Lower lobe of right lung (tissue), 2 donors: ENCODE measurements at regions not wholly inside any gene's neighbourhood (a gene's known extent, or its start where the extent isn't known, plus 50 kb on each side); places are given as distances from the start of the nearest gene placed in this dataset.

ENCODE experiments used
- ATAC-seq, 2 donors: fragments of 200-7000 bp; cut with Tn5 transposase; one replicate each; pipeline ENCODE4 v1.9.1; 2020 to 2022; ENCODE audit warnings: mild to moderate bottlenecking in 2 of 2, moderate library complexity in 2 of 2
- DNase-seq: peaks from one replicate; pipeline ENCODE4 v3.0.0-alpha.2; 2020
- H3K27ac ChIP-seq: fragments of 200-600 bp; one replicate; pipeline ENCODE4 v1.8.0; 2022
- H3K27me3 ChIP-seq: fragments of 200-600 bp; one replicate; pipeline ENCODE4 v1.8.0; 2022; ENCODE audit warnings: low read depth
- H3K36me3 ChIP-seq: fragments of 200-600 bp; one replicate; pipeline ENCODE4 v1.8.0; 2022; ENCODE audit warnings: mild to moderate bottlenecking
- H3K4me1 ChIP-seq: fragments of 200-600 bp; one replicate; pipeline ENCODE4 v1.8.0; 2022
- H3K4me3 ChIP-seq: fragments of 200-600 bp; one replicate; pipeline ENCODE4 v1.8.0; 2022; ENCODE audit warnings: mild to moderate bottlenecking
- H3K9me3 ChIP-seq: fragments of 200-600 bp; one replicate; pipeline ENCODE4 v1.8.0; 2022
- intact Hi-C: fragments of 100-400 bp; cut with DNase I; formaldehyde crosslinking; loops from one replicate; pipeline ENCODE4 v1.11.0; 2022
- TF ChIP-seq, protein P1 (sequence below): fragments of 200-600 bp; IDR thresholded peaks from one replicate; pipeline ENCODE4 v1.8.0; 2022; ENCODE audit warnings: antibody characterized with exemption, mild to moderate bottlenecking
- donor health status: DM: no; HTN: yes; CAD: no; lungs with severe emphysema.

DNA sequence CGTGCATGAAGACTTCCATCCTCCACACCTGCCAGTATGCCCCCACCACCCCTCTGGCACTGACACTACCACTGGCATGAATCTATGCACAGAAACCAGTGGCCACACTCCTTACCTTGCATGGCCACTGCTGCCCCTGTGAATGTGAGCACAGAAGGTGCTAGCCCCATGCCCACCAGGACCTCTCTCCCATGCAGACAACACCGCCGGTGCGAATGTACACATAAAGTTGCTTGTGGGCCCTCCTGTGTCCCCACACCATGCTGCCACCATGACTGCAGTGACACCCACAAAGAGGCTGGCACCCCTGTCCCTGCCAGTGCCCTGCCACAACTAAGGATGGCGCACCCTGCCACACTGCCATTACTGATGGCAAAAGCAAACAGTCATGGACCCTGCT, 289.5 kb upstream of the KCND2 start:
- TF ChIP-seq, protein P1, sequence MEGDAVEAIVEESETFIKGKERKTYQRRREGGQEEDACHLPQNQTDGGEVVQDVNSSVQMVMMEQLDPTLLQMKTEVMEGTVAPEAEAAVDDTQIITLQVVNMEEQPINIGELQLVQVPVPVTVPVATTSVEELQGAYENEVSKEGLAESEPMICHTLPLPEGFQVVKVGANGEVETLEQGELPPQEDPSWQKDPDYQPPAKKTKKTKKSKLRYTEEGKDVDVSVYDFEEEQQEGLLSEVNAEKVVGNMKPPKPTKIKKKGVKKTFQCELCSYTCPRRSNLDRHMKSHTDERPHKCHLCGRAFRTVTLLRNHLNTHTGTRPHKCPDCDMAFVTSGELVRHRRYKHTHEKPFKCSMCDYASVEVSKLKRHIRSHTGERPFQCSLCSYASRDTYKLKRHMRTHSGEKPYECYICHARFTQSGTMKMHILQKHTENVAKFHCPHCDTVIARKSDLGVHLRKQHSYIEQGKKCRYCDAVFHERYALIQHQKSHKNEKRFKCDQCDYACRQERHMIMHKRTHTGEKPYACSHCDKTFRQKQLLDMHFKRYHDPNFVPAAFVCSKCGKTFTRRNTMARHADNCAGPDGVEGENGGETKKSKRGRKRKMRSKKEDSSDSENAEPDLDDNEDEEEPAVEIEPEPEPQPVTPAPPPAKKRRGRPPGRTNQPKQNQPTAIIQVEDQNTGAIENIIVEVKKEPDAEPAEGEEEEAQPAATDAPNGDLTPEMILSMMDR = no peak
- ATAC-seq = peak in 1 of 2 donors; percentile 29
- Histone ChIP-seq H3K27ac (no peak overlapping the region), H3K36me3 (no peaks in the 10 kb centered on the region), H3K9me3 (no peaks in the 10 kb centered on the region), H3K4me1 (no peaks in the 10 kb centered on the region), H3K27me3 (no peaks in the 10 kb centered on the region), H3K4me3 (no peak overlapping the region)
- intact Hi-C loops = no loop called here
- DNase-seq = no peak

DNA sequence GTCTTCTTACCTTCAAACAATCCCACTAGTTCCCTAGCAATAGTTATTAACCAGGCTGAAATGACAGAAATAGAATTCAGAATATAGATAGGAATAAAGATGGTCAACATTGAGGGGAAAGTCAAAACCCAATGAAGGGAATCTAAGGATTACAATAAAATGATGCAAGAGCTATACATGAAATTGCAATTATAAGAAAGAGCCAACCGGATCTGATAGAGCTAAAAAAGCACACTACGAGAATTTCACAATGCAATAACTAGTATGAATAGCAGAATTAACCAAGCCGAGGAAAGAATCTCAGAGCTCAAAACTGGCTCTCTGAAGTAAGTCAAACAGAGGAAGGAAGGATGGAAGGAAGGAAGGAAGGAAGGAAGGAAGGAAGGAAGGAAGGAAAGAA, 288.7 kb upstream of the KCND2 start:
- no peak for DNase-seq
- no peaks in the 10 kb centered on the region for H3K36me3 ChIP-seq
- intact Hi-C loops = no loop called here
- H3K4me3 ChIP-seq = no peak overlapping the region
- no peak for ATAC-seq
- TF ChIP-seq, protein P1 = no peak
- H3K4me1 ChIP-seq = no peaks in the 10 kb centered on the region
- H3K27ac ChIP-seq = no peak overlapping the region
- H3K27me3 ChIP-seq = no peaks in the 10 kb centered on the region
- H3K9me3 ChIP-seq = no peaks in the 10 kb centered on the region

DNA sequence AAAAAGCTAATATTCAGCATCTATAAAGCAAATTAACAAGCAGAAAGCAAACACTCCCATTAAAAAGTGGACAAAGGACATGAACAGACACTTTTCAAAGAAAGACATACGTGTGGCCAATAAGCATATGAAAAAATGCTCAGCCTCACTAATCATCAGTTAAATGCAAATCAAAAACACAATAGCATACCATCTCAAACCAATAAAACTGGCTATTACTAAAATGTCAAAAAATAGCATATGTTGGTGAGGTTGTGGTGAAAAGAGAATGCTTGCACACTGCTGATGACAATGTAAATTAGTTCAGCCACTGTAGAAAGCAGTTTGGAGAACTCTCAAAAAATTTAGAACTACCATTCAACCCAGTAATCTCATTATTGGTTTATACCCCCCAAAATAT, 284.6 kb upstream of the KCND2 start:
- DNase-seq (no peak), ATAC-seq (no peak)
- Histone ChIP-seq H3K27ac (no peak overlapping the region), H3K4me3 (no peak overlapping the region), H3K4me1 (no peaks in the 10 kb centered on the region), H3K27me3 (no peaks in the 10 kb centered on the region), H3K9me3 (no peaks in the 10 kb centered on the region), H3K36me3 (no peaks in the 10 kb centered on the region)
- TF ChIP-seq, protein P1 = no peak
- intact Hi-C loops = no loop called here

DNA sequence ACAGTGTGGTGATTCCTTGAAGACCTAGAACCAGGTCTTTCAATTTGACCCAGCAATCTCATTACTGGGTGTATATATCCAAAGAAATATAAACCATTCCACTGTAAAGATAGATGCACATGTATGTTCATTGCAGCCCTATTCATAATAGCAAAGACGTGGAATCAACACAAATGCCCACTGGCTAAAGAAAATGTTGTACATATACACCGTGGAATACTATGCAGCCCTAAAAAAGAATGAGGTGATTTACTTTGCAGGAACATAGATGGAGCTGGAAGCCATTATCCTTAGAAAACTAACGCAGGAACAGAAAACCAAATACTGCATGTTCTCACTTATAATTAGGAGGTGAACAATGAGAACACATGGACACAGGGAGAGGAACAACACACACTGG, 278.0 kb upstream of the KCND2 start:
- no peak overlapping the region for H3K4me3 ChIP-seq
- intact Hi-C loops = no loop called here
- no peak for ATAC-seq

DNA sequence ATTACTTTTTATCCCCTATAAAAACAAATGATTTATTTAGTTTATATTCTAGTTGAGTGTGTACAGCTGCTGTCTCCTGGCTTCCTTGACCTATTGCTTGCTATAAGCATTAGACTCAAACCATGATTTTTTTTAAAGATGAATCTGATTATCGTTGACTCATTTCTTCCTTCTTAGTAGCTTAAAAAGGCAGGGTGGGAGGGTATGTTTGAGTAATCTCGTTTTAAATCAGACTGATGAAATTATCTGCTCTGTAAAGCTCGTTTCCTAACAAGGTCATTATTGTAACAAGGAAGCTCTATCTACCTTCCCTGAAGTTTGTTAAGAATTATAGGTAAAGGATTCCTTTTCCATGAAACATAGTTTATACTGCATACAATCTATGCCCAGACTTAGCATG, 276.3 kb upstream of the KCND2 start:
- TF ChIP-seq, protein P1 = no peak

More for the DNA sequence above, 278.0 kb upstream of the KCND2 start:
- Histone ChIP-seq H3K9me3 (no peaks in the 10 kb centered on the region), H3K27ac (no peak overlapping the region), H3K36me3 (no peaks in the 10 kb centered on the region), H3K27me3 (no peaks in the 10 kb centered on the region), H3K4me1 (no peaks in the 10 kb centered on the region)
- TF ChIP-seq, protein P1 = no peak
- no peak for DNase-seq

More for the DNA sequence above, 276.3 kb upstream of the KCND2 start:
- DNase-seq = no peak
- Histone ChIP-seq H3K27me3 (no peaks in the 10 kb centered on the region), H3K9me3 (no peaks in the 10 kb centered on the region), H3K27ac (no peak overlapping the region), H3K4me1 (no peaks in the 10 kb centered on the region), H3K36me3 (no peaks in the 10 kb centered on the region), H3K4me3 (no peak overlapping the region)
- intact Hi-C loops = no loop called here
- no peak for ATAC-seq
